SK-N-SH treated with all-trans-retinoic acid at 6 μM for 48 hours (cell line): ENCODE measurements at regions not wholly inside any gene's neighbourhood (a gene's known extent, or its start where the extent isn't known, plus 50 kb on each side); places are given as distances from the start of the nearest gene placed in this dataset.

ENCODE experiments used
- ARNTL ChIP-seq: fragments of 450-650 bp; formaldehyde crosslinking; IDR thresholded peaks from 2 replicates; pipeline ENCODE4 v1.5.0; 2020; ENCODE audit warnings: low read depth, mild to moderate bottlenecking, moderate library complexity, borderline replicate concordance
- CSRNP3 ChIP-seq: fragments of 250-450 bp; sonication (Bioruptor Pico); IDR thresholded peaks from 2 replicates; pipeline ENCODE4 v1.5.1; 2021; ENCODE audit warnings: mild to moderate bottlenecking, moderate library complexity
- ESRRG ChIP-seq: fragments of 250-450 bp; sonication (Bioruptor Pico); IDR thresholded peaks from 2 replicates; pipeline ENCODE4 v1.6.1; 2021; ENCODE audit warnings: mild to moderate bottlenecking
- RARB ChIP-seq: fragments of 250-450 bp; sonication (Bioruptor Pico); IDR thresholded peaks from 2 replicates; pipeline ENCODE4 v1.8.0; 2021; ENCODE audit warnings: mild to moderate bottlenecking, moderate library complexity
- TOX ChIP-seq: fragments of 250-450 bp; sonication (Bioruptor Pico); IDR thresholded peaks from 2 replicates; pipeline ENCODE4 v1.8.0; 2021; ENCODE audit warnings: mild to moderate bottlenecking, moderate library complexity, borderline replicate concordance
- ZNF565 ChIP-seq: fragments of 450-650 bp; formaldehyde crosslinking; conservative IDR thresholded peaks from 2 replicates; pipeline ENCODE4 v1.5.0; 2020; ENCODE audit warnings: low read depth, mild to moderate bottlenecking, moderate library complexity
- ZNF70 ChIP-seq: fragments of 450-650 bp; formaldehyde crosslinking; IDR thresholded peaks from 2 replicates; pipeline ENCODE4 v1.5.0; 2020; ENCODE audit warnings: mild to moderate bottlenecking, moderate library complexity
- ZNF8 ChIP-seq: fragments of 450-650 bp; formaldehyde crosslinking; IDR thresholded peaks from 2 replicates; pipeline ENCODE4 v1.5.0; 2020; ENCODE audit warnings: mild to moderate bottlenecking, moderate library complexity
- TF ChIP-seq, protein P1 (sequence below): fragments of 250-450 bp; sonication (Bioruptor Pico); IDR thresholded peaks from 2 replicates; pipeline ENCODE4 v1.8.0; 2020; ENCODE audit warnings: mild to moderate bottlenecking, moderate library complexity, borderline replicate concordance
- TF ChIP-seq, protein P2 (sequence below): fragments of 250-450 bp; sonication (Bioruptor Pico); IDR thresholded peaks from 2 replicates; pipeline ENCODE4 v1.5.1; 2020; ENCODE audit warnings: low read depth, mild to moderate bottlenecking, moderate library complexity
- TF ChIP-seq, protein P3 (sequence below): fragments of 250-450 bp; sonication (Bioruptor Pico); IDR thresholded peaks from 2 replicates; pipeline ENCODE4 v1.5.0; 2020; ENCODE audit warnings: mild to moderate bottlenecking, moderate library complexity

DNA sequence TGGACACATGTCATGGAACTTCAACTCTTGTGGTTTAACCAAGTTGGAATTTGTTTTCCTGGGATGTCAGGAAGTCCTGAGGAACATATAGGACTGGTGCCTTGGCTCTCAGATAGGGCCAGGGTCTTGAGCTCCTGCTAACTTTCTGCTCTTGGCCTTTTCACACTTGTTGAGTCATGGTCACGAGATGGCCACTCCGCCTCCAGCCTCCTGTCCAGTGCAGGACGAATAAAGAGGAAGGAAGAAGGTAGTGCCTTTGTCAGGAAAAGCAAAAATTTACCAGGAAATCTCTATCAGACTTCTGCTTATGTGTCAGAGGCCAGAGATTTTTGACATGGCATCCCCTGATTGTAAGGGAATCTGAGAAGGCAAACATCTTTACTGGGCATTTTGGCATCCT lies 89.1 kb upstream of the ARHGAP20 start:
- TF ChIP-seq ZNF70 (CRISPR knock-in tag) (no peak), RARB (no peak), ARNTL (CRISPR knock-in tag) (no peak), ZNF8 (CRISPR knock-in tag) (no peak), ZNF565 (CRISPR knock-in tag) (no peak), CSRNP3 (no peak), TOX (CRISPR knock-in tag) (no peak), ESRRG (CRISPR knock-in tag) (no peak)
- TF ChIP-seq, protein P1, sequence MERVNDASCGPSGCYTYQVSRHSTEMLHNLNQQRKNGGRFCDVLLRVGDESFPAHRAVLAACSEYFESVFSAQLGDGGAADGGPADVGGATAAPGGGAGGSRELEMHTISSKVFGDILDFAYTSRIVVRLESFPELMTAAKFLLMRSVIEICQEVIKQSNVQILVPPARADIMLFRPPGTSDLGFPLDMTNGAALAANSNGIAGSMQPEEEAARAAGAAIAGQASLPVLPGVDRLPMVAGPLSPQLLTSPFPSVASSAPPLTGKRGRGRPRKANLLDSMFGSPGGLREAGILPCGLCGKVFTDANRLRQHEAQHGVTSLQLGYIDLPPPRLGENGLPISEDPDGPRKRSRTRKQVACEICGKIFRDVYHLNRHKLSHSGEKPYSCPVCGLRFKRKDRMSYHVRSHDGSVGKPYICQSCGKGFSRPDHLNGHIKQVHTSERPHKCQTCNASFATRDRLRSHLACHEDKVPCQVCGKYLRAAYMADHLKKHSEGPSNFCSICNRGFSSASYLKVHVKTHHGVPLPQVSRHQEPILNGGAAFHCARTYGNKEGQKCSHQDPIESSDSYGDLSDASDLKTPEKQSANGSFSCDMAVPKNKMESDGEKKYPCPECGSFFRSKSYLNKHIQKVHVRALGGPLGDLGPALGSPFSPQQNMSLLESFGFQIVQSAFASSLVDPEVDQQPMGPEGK (CRISPR knock-in tag) = no peak
- TF ChIP-seq, protein P2, sequence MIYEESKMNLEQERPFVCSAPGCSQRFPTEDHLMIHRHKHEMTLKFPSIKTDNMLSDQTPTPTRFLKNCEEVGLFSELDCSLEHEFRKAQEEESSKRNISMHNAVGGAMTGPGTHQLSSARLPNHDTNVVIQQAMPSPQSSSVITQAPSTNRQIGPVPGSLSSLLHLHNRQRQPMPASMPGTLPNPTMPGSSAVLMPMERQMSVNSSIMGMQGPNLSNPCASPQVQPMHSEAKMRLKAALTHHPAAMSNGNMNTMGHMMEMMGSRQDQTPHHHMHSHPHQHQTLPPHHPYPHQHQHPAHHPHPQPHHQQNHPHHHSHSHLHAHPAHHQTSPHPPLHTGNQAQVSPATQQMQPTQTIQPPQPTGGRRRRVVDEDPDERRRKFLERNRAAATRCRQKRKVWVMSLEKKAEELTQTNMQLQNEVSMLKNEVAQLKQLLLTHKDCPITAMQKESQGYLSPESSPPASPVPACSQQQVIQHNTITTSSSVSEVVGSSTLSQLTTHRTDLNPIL = no peak
- TF ChIP-seq, protein P3, sequence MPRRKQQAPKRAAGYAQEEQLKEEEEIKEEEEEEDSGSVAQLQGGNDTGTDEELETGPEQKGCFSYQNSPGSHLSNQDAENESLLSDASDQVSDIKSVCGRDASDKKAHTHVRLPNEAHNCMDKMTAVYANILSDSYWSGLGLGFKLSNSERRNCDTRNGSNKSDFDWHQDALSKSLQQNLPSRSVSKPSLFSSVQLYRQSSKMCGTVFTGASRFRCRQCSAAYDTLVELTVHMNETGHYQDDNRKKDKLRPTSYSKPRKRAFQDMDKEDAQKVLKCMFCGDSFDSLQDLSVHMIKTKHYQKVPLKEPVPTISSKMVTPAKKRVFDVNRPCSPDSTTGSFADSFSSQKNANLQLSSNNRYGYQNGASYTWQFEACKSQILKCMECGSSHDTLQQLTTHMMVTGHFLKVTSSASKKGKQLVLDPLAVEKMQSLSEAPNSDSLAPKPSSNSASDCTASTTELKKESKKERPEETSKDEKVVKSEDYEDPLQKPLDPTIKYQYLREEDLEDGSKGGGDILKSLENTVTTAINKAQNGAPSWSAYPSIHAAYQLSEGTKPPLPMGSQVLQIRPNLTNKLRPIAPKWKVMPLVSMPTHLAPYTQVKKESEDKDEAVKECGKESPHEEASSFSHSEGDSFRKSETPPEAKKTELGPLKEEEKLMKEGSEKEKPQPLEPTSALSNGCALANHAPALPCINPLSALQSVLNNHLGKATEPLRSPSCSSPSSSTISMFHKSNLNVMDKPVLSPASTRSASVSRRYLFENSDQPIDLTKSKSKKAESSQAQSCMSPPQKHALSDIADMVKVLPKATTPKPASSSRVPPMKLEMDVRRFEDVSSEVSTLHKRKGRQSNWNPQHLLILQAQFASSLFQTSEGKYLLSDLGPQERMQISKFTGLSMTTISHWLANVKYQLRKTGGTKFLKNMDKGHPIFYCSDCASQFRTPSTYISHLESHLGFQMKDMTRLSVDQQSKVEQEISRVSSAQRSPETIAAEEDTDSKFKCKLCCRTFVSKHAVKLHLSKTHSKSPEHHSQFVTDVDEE (CRISPR knock-in tag) = no peak
